Neural progenitor cell (in vitro differentiated cells): ENCODE measurements at regions not wholly inside any gene's neighbourhood (a gene's known extent, or its start where the extent isn't known, plus 50 kb on each side); places are given as distances from the start of the nearest gene placed in this dataset.
A peak's percentile ranks its signal among the peaks of the same experiment; 100 is the strongest.

Experiments
- DNase-seq: peaks from one replicate; pipeline ENCODE4 v3.0.0-alpha.2; 2016; ENCODE audit warnings: low spot score
- H2AFZ ChIP-seq: fragments of 200-600 bp; sonication (generic); replicated peaks from 2 replicates; pipeline ENCODE4 v1.6.1; 2016; ENCODE audit warnings: antibody characterized with exemption
- H3F3A ChIP-seq: fragments of 200-600 bp; sonication (generic); 2 replicates; pipeline ENCODE4 v1.6.1; 2016; ENCODE audit warnings: antibody characterized with exemption, low read depth
- H3K27ac ChIP-seq: fragments of 200-600 bp; sonication (generic); 2 replicates; pipeline ENCODE4 v1.5.1; 2016; ENCODE audit warnings: mild to moderate bottlenecking
- H3K27me3 ChIP-seq: fragments of 200-600 bp; sonication (generic); 2 replicates; pipeline ENCODE4 v1.6.1; 2016; ENCODE audit warnings: mild to moderate bottlenecking, moderate library complexity
- H3K36me3 ChIP-seq: fragments of 200-600 bp; sonication (generic); 2 replicates; pipeline ENCODE4 v1.5.1; 2016
- H3K4me1 ChIP-seq: fragments of 200-600 bp; sonication (generic); 2 replicates; pipeline ENCODE4 v1.6.1; 2016; ENCODE audit warnings: mixed run types
- H3K4me2 ChIP-seq: fragments of 200-600 bp; sonication (generic); 2 replicates; pipeline ENCODE4 v1.6.1; 2016
- H3K4me3 ChIP-seq: fragments of 200-600 bp; sonication (generic); 2 replicates; pipeline ENCODE4 v1.5.1; 2016
- H3K79me2 ChIP-seq: fragments of 200-600 bp; sonication (generic); 2 replicates; pipeline ENCODE4 v1.6.1; 2016; ENCODE audit warnings: low read depth
- H3K9ac ChIP-seq: fragments of 200-600 bp; sonication (generic); 2 replicates; pipeline ENCODE4 v1.6.1; 2016
- H3K9me3 ChIP-seq: fragments of 200-600 bp; sonication (generic); 2 replicates; pipeline ENCODE4 v1.5.1; 2016; ENCODE audit warnings: low read depth
- H4K20me1 ChIP-seq: fragments of 200-600 bp; sonication (generic); 2 replicates; pipeline ENCODE4 v1.6.1; 2016; ENCODE audit warnings: low read depth
- H3K27ac Mint-ChIP-seq: 3 replicates; pipeline ENCODE4 v1.8.0; 2021; ENCODE audit warnings: mixed read lengths
- H3K27me3 Mint-ChIP-seq: 2 replicates; pipeline ENCODE4 v1.8.0; 2022; ENCODE audit warnings: low read depth, mild to moderate bottlenecking, inconsistent platforms, moderate library complexity, mixed read lengths; ENCODE audit not compliant: insufficient read depth
- H3K36me3 Mint-ChIP-seq: 3 replicates; pipeline ENCODE4 v1.8.0; 2021; ENCODE audit warnings: mixed read lengths
- H3K4me1 Mint-ChIP-seq: 3 replicates; pipeline ENCODE4 v1.8.0; 2021; ENCODE audit warnings: mixed read lengths
- H3K4me3 Mint-ChIP-seq: 3 replicates; pipeline ENCODE4 v1.8.0; 2021; ENCODE audit warnings: mild to moderate bottlenecking, moderate library complexity, mixed read lengths
- H3K9me3 Mint-ChIP-seq: 3 replicates; pipeline ENCODE4 v1.8.0; 2020; ENCODE audit warnings: mixed read lengths
- EZH2 ChIP-seq: fragments of 200-600 bp; sonication (generic); IDR thresholded peaks from 2 replicates; pipeline ENCODE4 v1.6.1; 2017; ENCODE audit warnings: antibody characterized with exemption, mild to moderate bottlenecking, moderate library complexity
- EZH2phosphoT487 ChIP-seq: fragments of 200-600 bp; sonication (generic); IDR thresholded peaks from 2 replicates; pipeline ENCODE4 v1.6.1; 2017; ENCODE audit warnings: antibody characterized with exemption
- TF ChIP-seq, protein P1 (sequence below): fragments of 200-600 bp; sonication (generic); IDR thresholded peaks from 2 replicates; pipeline ENCODE4 v1.5.1; 2017; ENCODE audit warnings: antibody characterized with exemption, mild to moderate bottlenecking

DNA sequence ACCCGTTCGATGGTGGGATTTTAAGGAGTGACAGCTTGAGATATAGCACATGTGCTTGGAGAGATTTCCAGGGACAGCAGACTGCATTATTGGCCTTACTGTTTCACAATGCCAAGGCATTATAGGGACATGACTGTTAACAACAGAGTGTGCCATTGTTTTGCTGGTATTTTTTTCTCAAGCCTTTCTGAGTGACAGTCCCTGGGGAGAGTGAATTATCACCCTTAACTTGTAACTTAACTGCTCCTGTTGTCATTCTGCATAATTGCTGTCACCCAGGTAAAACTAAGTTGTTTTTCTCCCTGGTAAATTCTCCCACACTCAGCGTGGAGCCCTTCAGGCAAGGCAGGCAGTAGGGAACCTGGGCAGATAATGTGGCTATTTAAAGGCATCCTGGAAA lies 989.2 kb upstream of the LCORL start:
- TF ChIP-seq EZH2 (no peak), EZH2phosphoT487 (no peak)
- TF ChIP-seq, protein P1, sequence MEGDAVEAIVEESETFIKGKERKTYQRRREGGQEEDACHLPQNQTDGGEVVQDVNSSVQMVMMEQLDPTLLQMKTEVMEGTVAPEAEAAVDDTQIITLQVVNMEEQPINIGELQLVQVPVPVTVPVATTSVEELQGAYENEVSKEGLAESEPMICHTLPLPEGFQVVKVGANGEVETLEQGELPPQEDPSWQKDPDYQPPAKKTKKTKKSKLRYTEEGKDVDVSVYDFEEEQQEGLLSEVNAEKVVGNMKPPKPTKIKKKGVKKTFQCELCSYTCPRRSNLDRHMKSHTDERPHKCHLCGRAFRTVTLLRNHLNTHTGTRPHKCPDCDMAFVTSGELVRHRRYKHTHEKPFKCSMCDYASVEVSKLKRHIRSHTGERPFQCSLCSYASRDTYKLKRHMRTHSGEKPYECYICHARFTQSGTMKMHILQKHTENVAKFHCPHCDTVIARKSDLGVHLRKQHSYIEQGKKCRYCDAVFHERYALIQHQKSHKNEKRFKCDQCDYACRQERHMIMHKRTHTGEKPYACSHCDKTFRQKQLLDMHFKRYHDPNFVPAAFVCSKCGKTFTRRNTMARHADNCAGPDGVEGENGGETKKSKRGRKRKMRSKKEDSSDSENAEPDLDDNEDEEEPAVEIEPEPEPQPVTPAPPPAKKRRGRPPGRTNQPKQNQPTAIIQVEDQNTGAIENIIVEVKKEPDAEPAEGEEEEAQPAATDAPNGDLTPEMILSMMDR: no peak
- Histone ChIP-seq H2AFZ (no peak overlapping the region), H3K27me3 (no peaks in the 10 kb centered on the region), H3K36me3 (no peaks in the 10 kb centered on the region), H3K9ac (no peak overlapping the region), H3K4me1 (no peaks in the 10 kb centered on the region), H3K27ac (no peak overlapping the region), H3K79me2 (no peaks in the 10 kb centered on the region), H3K9me3 (no peaks in the 10 kb centered on the region), H3F3A (no peaks in the 10 kb centered on the region), H3K4me2 (no peak overlapping the region), H4K20me1 (no peaks in the 10 kb centered on the region), H3K4me3 (no peak overlapping the region)
- H3K27ac Mint-ChIP-seq: peak overlapping the region; percentile 48
- H3K4me3 Mint-ChIP-seq: peak overlapping the region; percentile 5
- H3K36me3 Mint-ChIP-seq: no peaks in the 10 kb centered on the region
- DNase-seq: peak; percentile 5
- peaks cover 29% of the 10 kb centered on the region for H3K4me1 Mint-ChIP-seq
- H3K27me3 Mint-ChIP-seq: no peaks in the 10 kb centered on the region
- no peaks in the 10 kb centered on the region for H3K9me3 Mint-ChIP-seq

DNA sequence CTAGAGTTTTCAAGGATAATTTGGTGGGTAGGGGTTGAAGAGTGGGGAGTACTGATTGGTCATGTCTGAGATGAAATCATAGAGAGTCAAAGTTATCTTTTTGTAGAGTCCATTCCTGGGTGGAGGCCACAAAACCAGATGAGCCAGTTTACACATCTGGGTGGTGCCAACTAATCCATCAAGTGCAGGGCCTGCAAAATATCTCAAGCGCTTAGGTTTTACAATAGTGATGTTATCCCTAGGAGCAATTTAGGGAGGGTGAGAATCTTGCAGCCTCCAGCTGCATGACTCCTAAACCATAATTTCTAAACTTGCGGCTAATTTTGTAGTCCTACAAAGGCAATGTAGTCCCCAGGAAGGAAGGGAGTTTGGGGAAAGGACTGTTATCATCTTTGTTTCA lies 988.3 kb upstream of the LCORL start:
- H3K9ac ChIP-seq: no peak overlapping the region
- H3K9me3 Mint-ChIP-seq: no peaks in the 10 kb centered on the region
- no peaks in the 10 kb centered on the region for H3K27me3 Mint-ChIP-seq
- no peaks in the 10 kb centered on the region for H3K79me2 ChIP-seq
- no peak overlapping the region for H2AFZ ChIP-seq
- no peak overlapping the region for H3K27ac Mint-ChIP-seq
- no peaks in the 10 kb centered on the region for H4K20me1 ChIP-seq
- H3K36me3 ChIP-seq: no peaks in the 10 kb centered on the region
- no peaks in the 10 kb centered on the region for H3F3A ChIP-seq
- TF ChIP-seq, protein P1: no peak
- TF ChIP-seq EZH2 (no peak), EZH2phosphoT487 (no peak)
- no peak overlapping the region for H3K4me3 ChIP-seq
- peaks cover 35% of the 10 kb centered on the region for H3K4me1 Mint-ChIP-seq
- H3K4me2 ChIP-seq: no peak overlapping the region
- DNase-seq: no peak
- H3K4me3 Mint-ChIP-seq: no peak overlapping the region
- H3K9me3 ChIP-seq: no peaks in the 10 kb centered on the region
- no peak overlapping the region for H3K27ac ChIP-seq
- H3K36me3 Mint-ChIP-seq: no peaks in the 10 kb centered on the region
- no peaks in the 10 kb centered on the region for H3K4me1 ChIP-seq
- no peaks in the 10 kb centered on the region for H3K27me3 ChIP-seq

DNA sequence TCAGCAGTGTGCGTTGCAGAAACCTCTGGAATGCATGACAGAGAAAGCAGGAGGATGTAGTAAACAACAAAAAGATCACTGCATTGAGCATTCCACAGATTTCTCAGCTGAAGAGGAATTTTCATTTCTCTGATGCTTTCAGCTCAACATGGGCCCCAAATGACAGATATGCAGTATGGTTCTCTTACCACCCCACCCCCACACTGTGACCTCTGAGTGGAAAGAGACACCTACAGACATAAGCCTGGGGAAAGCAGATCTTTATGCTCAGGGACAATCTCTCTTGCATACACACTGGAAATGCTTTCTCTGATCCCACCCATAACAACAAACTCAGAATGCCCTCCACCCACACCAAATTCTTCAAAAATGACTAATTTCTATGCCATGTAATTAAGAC lies 983.7 kb upstream of the LCORL start:
- no peak for TF ChIP-seq EZH2phosphoT487
- TF ChIP-seq, protein P1: no peak
- TF ChIP-seq EZH2: no peak
- peaks cover 9% of the 10 kb centered on the region for H3K4me1 Mint-ChIP-seq
- Histone ChIP-seq H3K9ac (no peak overlapping the region), H3F3A (no peaks in the 10 kb centered on the region), H2AFZ (no peak overlapping the region), H3K27ac (no peak overlapping the region), H3K27me3 (no peaks in the 10 kb centered on the region), H3K4me2 (no peak overlapping the region), H3K79me2 (no peaks in the 10 kb centered on the region), H3K9me3 (no peaks in the 10 kb centered on the region), H3K4me3 (no peak overlapping the region), H4K20me1 (no peaks in the 10 kb centered on the region), H3K36me3 (no peaks in the 10 kb centered on the region), H3K4me1 (no peaks in the 10 kb centered on the region)
- no peaks in the 10 kb centered on the region for H3K27me3 Mint-ChIP-seq
- H3K36me3 Mint-ChIP-seq: peaks cover 1% of the 10 kb centered on the region
- H3K27ac Mint-ChIP-seq: peak overlapping the region; percentile 33
- H3K4me3 Mint-ChIP-seq: no peak overlapping the region
- no peak for DNase-seq
- peaks cover 13% of the 10 kb centered on the region for H3K9me3 Mint-ChIP-seq

DNA sequence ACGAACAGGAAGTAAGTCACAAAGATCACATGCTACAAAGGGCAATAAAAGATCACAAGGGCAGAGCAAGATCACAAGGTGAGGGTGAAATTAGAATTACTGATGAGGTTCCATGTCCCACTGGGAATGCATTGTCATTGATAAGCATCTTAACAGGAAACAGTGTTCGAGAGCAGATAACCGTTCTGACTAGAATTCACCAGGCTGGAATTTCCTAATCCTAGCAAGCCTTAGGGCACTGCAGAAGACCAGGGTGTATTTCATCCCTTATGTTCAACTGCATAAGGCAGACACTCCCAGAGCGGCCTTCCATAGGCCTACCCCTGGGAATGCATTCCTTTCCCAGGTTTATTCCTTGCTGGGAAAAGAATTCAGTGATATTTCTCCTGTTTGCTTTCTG lies 980.6 kb upstream of the LCORL start:
- no peak for TF ChIP-seq EZH2
- no peak for TF ChIP-seq EZH2phosphoT487
- TF ChIP-seq, protein P1: no peak
- H3K4me1 ChIP-seq: no peaks in the 10 kb centered on the region
- peaks cover 29% of the 10 kb centered on the region for H3K9me3 Mint-ChIP-seq
- H3K27ac Mint-ChIP-seq: no peak overlapping the region
- no peaks in the 10 kb centered on the region for H3K79me2 ChIP-seq
- no peaks in the 10 kb centered on the region for H3K36me3 ChIP-seq
- no peaks in the 10 kb centered on the region for H4K20me1 ChIP-seq
- H3K27ac ChIP-seq: no peak overlapping the region
- no peaks in the 10 kb centered on the region for H3K27me3 ChIP-seq
- H3F3A ChIP-seq: no peaks in the 10 kb centered on the region
- no peak overlapping the region for H3K4me3 ChIP-seq
- peaks cover 7% of the 10 kb centered on the region for H3K4me1 Mint-ChIP-seq
- H2AFZ ChIP-seq: no peak overlapping the region
- H3K4me2 ChIP-seq: no peak overlapping the region
- no peak overlapping the region for H3K4me3 Mint-ChIP-seq
- no peak overlapping the region for H3K9ac ChIP-seq
- peaks cover 8% of the 10 kb centered on the region for H3K36me3 Mint-ChIP-seq
- no peaks in the 10 kb centered on the region for H3K27me3 Mint-ChIP-seq
- H3K9me3 ChIP-seq: no peaks in the 10 kb centered on the region
- DNase-seq: peak; percentile 10
